Astrocyte of the cerebellum (primary cell): ENCODE measurements at regions not wholly inside any gene's neighbourhood (a gene's known extent, or its start where the extent isn't known, plus 50 kb on each side); places are given as distances from the start of the nearest gene placed in this dataset.
A peak's percentile ranks its signal among the peaks of the same experiment; 100 is the strongest.

Experiments
- DNase-seq: peaks from one replicate; pipeline ENCODE4 v3.0.0-alpha.2; 2011; ENCODE audit warnings: low read depth
- H3K4me3 ChIP-seq: 2 replicates; pipeline ENCODE4 v1.5.1; 2011; ENCODE audit warnings: mild to moderate bottlenecking, low read depth, low read length, moderate library complexity
- in situ Hi-C: cut with HindIII; loops from 2 replicates; pipeline ENCODE4 v1.10.0; 2017; ENCODE audit warnings: low sequenced_read_pairs
- TF ChIP-seq, protein P1 (sequence below): IDR thresholded peaks from 2 replicates; pipeline ENCODE4 v1.5.1; 2012; ENCODE audit warnings: low read length, low read depth, moderate library complexity, mild to moderate bottlenecking; ENCODE audit errors: missing control alignments

- TF ChIP-seq, protein P1, sequence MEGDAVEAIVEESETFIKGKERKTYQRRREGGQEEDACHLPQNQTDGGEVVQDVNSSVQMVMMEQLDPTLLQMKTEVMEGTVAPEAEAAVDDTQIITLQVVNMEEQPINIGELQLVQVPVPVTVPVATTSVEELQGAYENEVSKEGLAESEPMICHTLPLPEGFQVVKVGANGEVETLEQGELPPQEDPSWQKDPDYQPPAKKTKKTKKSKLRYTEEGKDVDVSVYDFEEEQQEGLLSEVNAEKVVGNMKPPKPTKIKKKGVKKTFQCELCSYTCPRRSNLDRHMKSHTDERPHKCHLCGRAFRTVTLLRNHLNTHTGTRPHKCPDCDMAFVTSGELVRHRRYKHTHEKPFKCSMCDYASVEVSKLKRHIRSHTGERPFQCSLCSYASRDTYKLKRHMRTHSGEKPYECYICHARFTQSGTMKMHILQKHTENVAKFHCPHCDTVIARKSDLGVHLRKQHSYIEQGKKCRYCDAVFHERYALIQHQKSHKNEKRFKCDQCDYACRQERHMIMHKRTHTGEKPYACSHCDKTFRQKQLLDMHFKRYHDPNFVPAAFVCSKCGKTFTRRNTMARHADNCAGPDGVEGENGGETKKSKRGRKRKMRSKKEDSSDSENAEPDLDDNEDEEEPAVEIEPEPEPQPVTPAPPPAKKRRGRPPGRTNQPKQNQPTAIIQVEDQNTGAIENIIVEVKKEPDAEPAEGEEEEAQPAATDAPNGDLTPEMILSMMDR, result peak; percentile 30
- no peak overlapping the region for H3K4me3 ChIP-seq
- DNase-seq, result peak; percentile 29
- in situ Hi-C loops, result loop anchor here (5.0 kb wide), 2 partner anchors 42 to 158 kb away; no protein-coding TSS in a partner anchor
Measured at GRCh38 chr10:90125456-90126255, 424.3 kb downstream of the KIF20B start.

DNA sequence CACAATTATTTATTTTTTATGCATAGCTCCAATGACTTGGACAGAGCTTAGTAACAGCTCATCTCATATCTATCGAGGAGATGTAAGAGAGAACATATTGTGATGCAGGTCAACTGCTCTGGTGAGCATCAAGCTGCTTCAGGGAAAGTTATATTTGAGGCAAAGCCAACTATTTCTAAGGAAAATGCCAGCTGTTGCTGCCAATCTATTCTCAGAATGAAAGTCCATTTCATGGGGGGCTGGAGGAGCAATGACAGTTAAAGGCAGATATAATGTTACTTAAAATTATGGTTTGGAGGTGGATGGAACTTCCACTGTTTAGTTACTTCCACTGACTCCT lies 424.8 kb downstream of the KIF20B start:
- in situ Hi-C loops, result loop anchor here (5.0 kb wide), 2 partner anchors 41 to 159 kb away; no protein-coding TSS in a partner anchor
- no peak overlapping the region for H3K4me3 ChIP-seq
- DNase-seq, result no peak
- TF ChIP-seq, protein P1, result no peak

DNA sequence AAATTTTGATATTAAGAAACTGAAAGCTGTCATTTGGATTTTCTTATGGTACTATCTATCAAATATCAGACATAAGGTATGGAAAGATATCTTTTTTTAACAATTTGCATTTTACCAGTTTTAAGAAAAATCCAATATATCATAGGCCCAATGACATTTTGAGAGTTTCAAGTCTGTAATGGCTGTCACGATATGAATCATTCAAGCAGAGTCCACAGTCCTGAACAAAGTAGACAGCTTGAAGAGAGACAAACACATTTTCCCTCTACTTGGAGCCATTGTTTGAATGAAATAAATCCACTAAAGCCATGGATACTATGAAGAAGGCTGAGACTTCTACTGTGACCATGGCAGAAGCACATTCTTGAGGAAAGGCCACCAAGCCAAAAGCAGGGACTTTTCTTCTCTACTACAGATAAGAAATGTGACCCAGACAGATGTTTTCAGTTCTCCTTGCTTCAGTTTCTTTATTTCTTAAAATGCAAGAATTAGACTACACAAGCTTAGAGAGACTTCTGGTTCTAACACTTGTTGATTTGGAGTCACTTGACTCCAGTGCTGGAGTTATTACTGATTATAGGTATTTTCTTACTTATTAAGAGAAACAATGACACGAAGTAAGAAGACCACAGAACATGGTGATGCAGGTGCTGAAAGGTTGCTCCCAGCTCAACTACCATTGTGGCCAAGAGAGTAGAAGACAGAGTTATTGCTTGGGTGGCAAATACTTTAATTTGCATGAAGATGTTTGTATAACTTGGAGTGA lies 429.1 kb downstream of the KIF20B start:
- in situ Hi-C loops, result no loop called here
- no peak overlapping the region for H3K4me3 ChIP-seq
- TF ChIP-seq, protein P1, result no peak
- no peak for DNase-seq

- DNase-seq, result no peak
- TF ChIP-seq, protein P1, result no peak
- in situ Hi-C loops, result no loop called here
- H3K4me3 ChIP-seq, result no peak overlapping the region
Measured at GRCh38 chr10:90133606-90134005, 432.2 kb downstream of the KIF20B start.

GRCh38 chr10:90136731-90137316 lies 435.4 kb downstream of the KIF20B start:
- TF ChIP-seq, protein P1, result no peak
- H3K4me3 ChIP-seq, result no peak overlapping the region
- DNase-seq, result no peak
- in situ Hi-C loops, result no loop called here

DNA sequence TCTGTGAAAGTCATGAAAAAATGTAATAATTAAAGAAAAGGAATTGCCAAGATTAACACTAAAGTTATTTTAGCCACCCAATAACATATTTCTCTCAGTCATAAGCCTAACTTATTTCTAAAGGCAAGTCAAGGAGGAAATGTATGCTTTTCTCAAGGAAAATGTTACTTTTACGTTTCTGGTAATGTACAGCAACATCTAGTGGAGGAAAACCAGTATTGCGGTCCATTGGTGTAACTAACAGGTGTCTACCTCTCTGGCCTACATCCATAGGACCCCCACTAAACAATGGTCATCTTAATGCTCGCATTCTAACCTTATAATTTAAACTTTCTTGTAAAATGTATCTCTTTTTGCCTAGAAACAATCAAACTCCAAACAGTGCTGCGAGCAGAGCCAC lies 437.5 kb downstream of the KIF20B start:
- in situ Hi-C loops, result no loop called here
- no peak overlapping the region for H3K4me3 ChIP-seq
- TF ChIP-seq, protein P1, result peak; percentile 34
- no peak for DNase-seq
